HG03066 (cell line): ENCODE measurements at regions not wholly inside any gene's neighbourhood (a gene's known extent, or its start where the extent isn't known, plus 50 kb on each side); places are given as distances from the start of the nearest gene placed in this dataset.
"Not testable (repeated sequence)": the region's sequence is repeated elsewhere in the genome, so short reads cannot be mapped to it uniquely, and the experiment has no call there.

Source experiments
- ATAC-seq: cut with Tn5 transposase; IDR thresholded peaks from one replicate; pipeline ENCODE4 v1.9.1; 2021; ENCODE audit warnings: low read depth; ENCODE audit not compliant: unreplicated experiment

GRCh38 chr2:7358865-7359447, 441.7 kb downstream of the RNF144A start:
- ATAC-seq: no peak

GRCh38 chr2:7363906-7364305, 446.7 kb downstream of the RNF144A start:
- ATAC-seq: no peak

GRCh38 chr2:7368211-7368610, 451.0 kb downstream of the RNF144A start:
- no peak for ATAC-seq

GRCh38 chr2:7373156-7373555, 455.9 kb downstream of the RNF144A start:
- no peak for ATAC-seq

GRCh38 chr2:7375901-7376300, 458.7 kb downstream of the RNF144A start:
- no peak for ATAC-seq

- no peak for ATAC-seq
These were observed 460.8 kb downstream of the RNF144A start for GRCh38 chr2:7377916-7378569.

- no peak for ATAC-seq
These were observed 461.4 kb downstream of the RNF144A start for GRCh38 chr2:7378591-7378990.

- no peak for ATAC-seq
These were observed 462.6 kb downstream of the RNF144A start for GRCh38 chr2:7379799-7380198.

GRCh38 chr2:7384773-7385349, 467.6 kb downstream of the RNF144A start:
- ATAC-seq: no peak

- ATAC-seq: not testable (repeated sequence)
These were observed 473.1 kb downstream of the RNF144A start for GRCh38 chr2:7390311-7390710.

GRCh38 chr2:7392076-7392787, 475.0 kb downstream of the RNF144A start:
- no peak for ATAC-seq

- no peak for ATAC-seq
These were observed 477.0 kb downstream of the RNF144A start for GRCh38 chr2:7394195-7394594.

- no peak for ATAC-seq
These were observed 483.4 kb downstream of the RNF144A start for GRCh38 chr2:7400628-7401027.

GRCh38 chr2:7403092-7403775, 486.0 kb downstream of the RNF144A start:
- no peak for ATAC-seq

GRCh38 chr2:7405861-7406715, 488.9 kb downstream of the RNF144A start:
- no peak for ATAC-seq

- no peak for ATAC-seq
These were observed 489.8 kb downstream of the RNF144A start for GRCh38 chr2:7407001-7407400.

- ATAC-seq: no peak
These were observed 490.9 kb downstream of the RNF144A start for GRCh38 chr2:7407906-7408680.

- ATAC-seq: no peak
These were observed 494.5 kb downstream of the RNF144A start for GRCh38 chr2:7411691-7412090.
